IPS DF 4.7 (cell line): ENCODE measurements at regions not wholly inside any gene's neighbourhood (a gene's known extent, or its start where the extent isn't known, plus 50 kb on each side); places are given as distances from the start of the nearest gene placed in this dataset.

Experiments
- DNase-seq: peaks from one replicate; pipeline ENCODE4 v3.0.0-alpha.2; 2013; ENCODE audit warnings: low spot score; ENCODE audit errors: extremely low read depth

- no peak for DNase-seq
Observed at GRCh38 chr2:105455488-105456003, 56.7 kb upstream of the FHL2 start.

GRCh38 chr2:105454801-105455485, 56.1 kb upstream of the FHL2 start:
- peak; percentile 7 for DNase-seq

- DNase-seq: no peak
Observed at GRCh38 chr2:105451571-105452166, 52.8 kb upstream of the FHL2 start.

- DNase-seq: no peak
Observed at GRCh38 chr2:105450471-105450870, 51.6 kb upstream of the FHL2 start.

DNA sequence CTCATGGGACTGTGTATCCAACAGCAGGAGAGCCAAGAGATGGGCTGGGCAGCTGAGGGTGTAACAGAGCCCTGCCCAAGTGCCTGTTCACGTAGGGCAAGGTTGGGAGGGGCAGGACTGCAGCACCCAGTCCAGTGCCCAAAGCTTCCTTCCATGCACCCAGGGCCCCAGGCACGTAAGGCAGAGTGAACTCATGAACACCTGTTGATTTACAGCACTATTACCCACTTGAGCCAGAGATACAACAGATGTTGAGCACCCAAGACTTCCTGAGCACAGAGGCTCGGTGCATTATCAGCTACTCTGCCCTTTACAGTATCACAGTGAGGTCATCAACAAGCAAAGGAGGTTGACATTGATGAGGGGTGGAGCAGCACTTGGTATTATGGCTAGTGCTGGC, 50.2 kb upstream of the FHL2 start:
- no peak for DNase-seq
